Osteoblast (primary cell): ENCODE measurements at regions not wholly inside any gene's neighbourhood (a gene's known extent, or its start where the extent isn't known, plus 50 kb on each side); places are given as distances from the start of the nearest gene placed in this dataset.

Experiments used
- DNase-seq: peaks from one replicate; pipeline ENCODE4 v3.0.0; 2011; ENCODE audit warnings: low spot score, mixed read lengths; ENCODE audit not compliant: insufficient read length; ENCODE audit errors: missing footprints
- H2AFZ ChIP-seq: 2 replicates; pipeline ENCODE4 v1.6.0; 2011; ENCODE audit warnings: mild to moderate bottlenecking, low read length
- H3K27ac ChIP-seq: 2 replicates; pipeline ENCODE4 v1.5.1; 2011; ENCODE audit warnings: mild to moderate bottlenecking, low read depth, low read length, moderate library complexity
- H3K27me3 ChIP-seq: 2 replicates; pipeline ENCODE4 v1.6.0; 2012; ENCODE audit warnings: mild to moderate bottlenecking, control low read depth, inconsistent platforms, low read length, moderate library complexity; ENCODE audit not compliant: insufficient read depth
- H3K36me3 ChIP-seq: 2 replicates; pipeline ENCODE4 v1.5.1; 2011; ENCODE audit warnings: mild to moderate bottlenecking, low read length, control low read depth, moderate library complexity; ENCODE audit not compliant: insufficient read depth
- H3K4me1 ChIP-seq: 2 replicates; pipeline ENCODE4 v1.5.1; 2011; ENCODE audit warnings: mild to moderate bottlenecking, low read length, control low read depth, moderate library complexity; ENCODE audit not compliant: insufficient read depth
- H3K4me2 ChIP-seq: 2 replicates; pipeline ENCODE4 v1.6.0; 2011; ENCODE audit warnings: mild to moderate bottlenecking, low read length; ENCODE audit not compliant: insufficient read depth
- H3K4me3 ChIP-seq: fragments of 200-600 bp; sonication (generic); 3 replicates; pipeline ENCODE4 v1.5.1; 2012; ENCODE audit warnings: mild to moderate bottlenecking, low read length, inconsistent platforms; ENCODE audit not compliant: insufficient read depth
- H3K79me2 ChIP-seq: 2 replicates; pipeline ENCODE4 v1.6.0; 2012; ENCODE audit warnings: mild to moderate bottlenecking, low read length, control low read depth, inconsistent platforms; ENCODE audit not compliant: insufficient read depth
- H3K9me3 ChIP-seq: 2 replicates; pipeline ENCODE4 v1.5.1; 2011; ENCODE audit warnings: low read depth, low read length, control low read depth
- H4K20me1 ChIP-seq: 2 replicates; pipeline ENCODE4 v1.6.0; 2012; ENCODE audit warnings: mild to moderate bottlenecking, low read length, control low read depth; ENCODE audit not compliant: insufficient read depth
- TF ChIP-seq, protein P1 (sequence below): IDR thresholded peaks from 2 replicates; pipeline ENCODE4 v1.5.1; 2011; ENCODE audit warnings: mild to moderate bottlenecking, low read depth, low read length, moderate library complexity; ENCODE audit errors: extremely low read depth

DNA sequence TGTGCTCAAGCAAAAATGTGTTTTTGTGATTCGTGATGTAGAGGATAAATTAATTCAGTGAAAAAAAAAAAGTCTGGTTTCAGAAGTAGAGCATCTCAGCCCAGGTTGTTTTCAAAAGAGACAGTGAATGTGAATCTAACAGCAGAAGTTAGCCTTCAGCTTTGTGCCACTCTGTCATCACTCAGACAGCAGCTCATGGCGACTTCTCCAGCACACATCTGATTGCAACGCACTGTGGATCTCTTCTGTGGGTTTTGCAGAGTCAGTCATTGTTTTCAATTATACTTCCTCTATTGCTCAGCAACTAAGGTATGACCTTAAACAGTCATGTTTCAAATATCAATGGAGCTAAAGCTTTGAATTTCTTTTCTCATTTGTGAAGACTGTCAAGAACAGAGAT lies 335.5 kb upstream of the POU3F2 start:
- DNase-seq: no peak
- no peaks in the 10 kb centered on the region for H3K4me1 ChIP-seq
- H4K20me1 ChIP-seq: no peaks in the 10 kb centered on the region
- H3K9me3 ChIP-seq: no peaks in the 10 kb centered on the region
- H3K4me3 ChIP-seq: no peak overlapping the region
- H3K27ac ChIP-seq: no peak overlapping the region
- H2AFZ ChIP-seq: no peak overlapping the region
- no peaks in the 10 kb centered on the region for H3K79me2 ChIP-seq
- H3K36me3 ChIP-seq: no peaks in the 10 kb centered on the region
- no peak overlapping the region for H3K4me2 ChIP-seq
- H3K27me3 ChIP-seq: no peaks in the 10 kb centered on the region
- TF ChIP-seq, protein P1, sequence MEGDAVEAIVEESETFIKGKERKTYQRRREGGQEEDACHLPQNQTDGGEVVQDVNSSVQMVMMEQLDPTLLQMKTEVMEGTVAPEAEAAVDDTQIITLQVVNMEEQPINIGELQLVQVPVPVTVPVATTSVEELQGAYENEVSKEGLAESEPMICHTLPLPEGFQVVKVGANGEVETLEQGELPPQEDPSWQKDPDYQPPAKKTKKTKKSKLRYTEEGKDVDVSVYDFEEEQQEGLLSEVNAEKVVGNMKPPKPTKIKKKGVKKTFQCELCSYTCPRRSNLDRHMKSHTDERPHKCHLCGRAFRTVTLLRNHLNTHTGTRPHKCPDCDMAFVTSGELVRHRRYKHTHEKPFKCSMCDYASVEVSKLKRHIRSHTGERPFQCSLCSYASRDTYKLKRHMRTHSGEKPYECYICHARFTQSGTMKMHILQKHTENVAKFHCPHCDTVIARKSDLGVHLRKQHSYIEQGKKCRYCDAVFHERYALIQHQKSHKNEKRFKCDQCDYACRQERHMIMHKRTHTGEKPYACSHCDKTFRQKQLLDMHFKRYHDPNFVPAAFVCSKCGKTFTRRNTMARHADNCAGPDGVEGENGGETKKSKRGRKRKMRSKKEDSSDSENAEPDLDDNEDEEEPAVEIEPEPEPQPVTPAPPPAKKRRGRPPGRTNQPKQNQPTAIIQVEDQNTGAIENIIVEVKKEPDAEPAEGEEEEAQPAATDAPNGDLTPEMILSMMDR: no peak

DNA sequence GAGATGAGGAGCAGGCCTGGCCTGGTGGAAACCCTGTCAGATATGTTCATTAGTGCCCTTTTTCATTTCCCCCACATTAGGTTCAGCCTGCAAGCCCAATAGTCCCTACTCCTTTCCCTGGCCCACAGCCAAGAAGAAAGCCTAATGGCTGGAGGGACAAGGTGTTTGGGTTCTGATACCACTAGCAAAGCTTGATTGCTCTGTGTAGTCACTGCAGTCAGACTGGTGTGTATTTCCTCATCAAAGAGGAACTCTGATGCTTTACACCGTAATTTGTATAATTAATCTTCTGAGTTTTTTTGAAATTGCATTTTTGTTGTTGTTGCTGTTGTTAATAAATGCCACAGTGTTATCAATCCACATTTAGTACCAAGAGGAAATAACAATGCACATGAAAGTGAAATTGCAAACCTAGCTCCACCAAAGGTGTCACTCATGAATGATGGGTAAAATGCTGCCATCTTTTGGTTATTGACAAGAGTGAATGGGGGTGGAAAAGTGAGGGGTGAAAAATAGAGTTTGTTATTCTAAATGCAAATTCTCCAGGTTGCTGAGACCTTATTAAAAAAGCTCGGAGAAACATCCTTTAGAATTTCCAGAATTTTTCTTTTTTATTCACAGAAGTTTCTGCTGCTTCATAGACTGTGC lies 320.2 kb upstream of the POU3F2 start:
- H3K4me3 ChIP-seq: no peak overlapping the region
- no peak overlapping the region for H3K4me2 ChIP-seq
- H3K79me2 ChIP-seq: no peaks in the 10 kb centered on the region
- TF ChIP-seq, protein P1: no peak
- DNase-seq: no peak
- H2AFZ ChIP-seq: no peak overlapping the region
- no peaks in the 10 kb centered on the region for H3K9me3 ChIP-seq
- H3K27ac ChIP-seq: no peak overlapping the region
- H3K4me1 ChIP-seq: no peaks in the 10 kb centered on the region
- H4K20me1 ChIP-seq: no peaks in the 10 kb centered on the region
- no peaks in the 10 kb centered on the region for H3K27me3 ChIP-seq
- no peaks in the 10 kb centered on the region for H3K36me3 ChIP-seq

DNA sequence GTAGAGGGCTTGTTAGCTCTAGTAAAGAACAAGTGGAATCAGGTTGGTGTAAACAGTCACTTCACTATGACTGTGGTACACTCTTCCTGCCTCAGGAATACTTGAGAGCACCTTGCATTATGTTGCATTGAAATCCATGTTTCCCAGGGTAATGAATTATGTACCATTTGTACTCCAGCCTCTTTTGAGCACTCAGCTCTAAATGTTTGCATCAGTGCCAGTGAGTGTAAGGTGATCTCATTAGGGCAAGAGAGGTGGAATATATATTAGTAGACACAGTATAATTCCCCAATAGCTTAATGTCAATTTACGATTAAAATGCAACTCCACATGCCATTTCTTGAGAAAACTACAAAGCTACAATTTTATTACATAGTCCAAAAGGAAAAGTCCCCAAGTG lies 319.6 kb upstream of the POU3F2 start:
- no peak for DNase-seq
- no peak overlapping the region for H2AFZ ChIP-seq
- no peaks in the 10 kb centered on the region for H3K79me2 ChIP-seq
- H3K9me3 ChIP-seq: no peaks in the 10 kb centered on the region
- no peaks in the 10 kb centered on the region for H4K20me1 ChIP-seq
- H3K4me3 ChIP-seq: no peak overlapping the region
- no peaks in the 10 kb centered on the region for H3K36me3 ChIP-seq
- H3K4me1 ChIP-seq: no peaks in the 10 kb centered on the region
- H3K27ac ChIP-seq: no peak overlapping the region
- no peak overlapping the region for H3K4me2 ChIP-seq
- TF ChIP-seq, protein P1: no peak
- no peaks in the 10 kb centered on the region for H3K27me3 ChIP-seq

DNA sequence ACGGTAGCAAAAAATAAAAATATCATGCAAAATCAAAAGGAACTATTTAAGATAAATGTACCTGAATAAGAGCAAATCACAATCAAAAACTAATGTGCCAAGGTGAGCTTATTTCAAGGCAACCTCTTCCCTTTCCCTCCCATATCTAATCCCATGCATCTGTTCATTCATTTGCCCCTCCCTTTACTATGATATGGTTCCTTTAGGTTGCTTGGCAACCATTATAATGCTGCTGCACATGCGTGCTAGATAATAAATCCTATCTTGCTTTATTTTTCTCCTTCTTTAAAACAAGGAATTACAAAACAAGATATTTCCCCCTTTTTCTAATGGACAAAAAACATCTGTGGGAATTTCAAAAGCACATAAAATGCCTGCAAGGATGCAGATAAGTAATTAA lies 318.2 kb upstream of the POU3F2 start:
- TF ChIP-seq, protein P1: no peak
- no peak overlapping the region for H2AFZ ChIP-seq
- no peak overlapping the region for H3K27ac ChIP-seq
- H3K9me3 ChIP-seq: no peaks in the 10 kb centered on the region
- no peak overlapping the region for H3K4me2 ChIP-seq
- H3K79me2 ChIP-seq: no peaks in the 10 kb centered on the region
- DNase-seq: no peak
- H4K20me1 ChIP-seq: no peaks in the 10 kb centered on the region
- no peaks in the 10 kb centered on the region for H3K36me3 ChIP-seq
- H3K4me3 ChIP-seq: no peak overlapping the region
- H3K4me1 ChIP-seq: no peaks in the 10 kb centered on the region
- no peaks in the 10 kb centered on the region for H3K27me3 ChIP-seq
